ENCODE measurements at regions not wholly inside any gene's neighbourhood (a gene's known extent, or its start where the extent isn't known, plus 50 kb on each side); places are given as distances from the start of the nearest gene placed in this dataset.
"Not testable (repeated sequence)": the region's sequence is repeated elsewhere in the genome, so short reads cannot be mapped to it uniquely, and the experiment has no call there.

DNA sequence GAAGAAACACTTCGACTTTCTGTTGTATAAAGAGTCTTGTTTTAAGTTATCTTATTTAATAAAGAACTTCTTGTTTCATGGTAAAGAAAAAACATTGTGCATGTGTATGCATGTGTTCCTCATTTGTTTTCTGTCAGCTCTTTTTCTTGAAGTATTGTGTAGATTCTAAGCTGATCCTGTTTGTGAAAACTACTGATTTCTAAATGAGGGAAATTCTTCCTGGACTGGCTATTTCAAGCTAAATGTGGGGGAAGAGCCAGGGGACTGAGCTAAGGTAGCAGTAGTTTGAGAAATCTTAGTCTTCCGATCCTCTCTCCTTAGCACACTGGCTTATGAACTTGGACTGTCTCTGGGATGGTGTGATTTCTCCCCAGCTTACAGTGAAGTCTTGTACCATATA is 56.4 kb upstream of the RBMS1 start:
- DNase-seq = no peak

GRCh38 chr2:160551259-160551658 is 57.7 kb upstream of the RBMS1 start:
- DNase-seq = no peak

GRCh38 chr2:160555420-160556071 is 61.9 kb upstream of the RBMS1 start:
- DNase-seq = no peak

DNA sequence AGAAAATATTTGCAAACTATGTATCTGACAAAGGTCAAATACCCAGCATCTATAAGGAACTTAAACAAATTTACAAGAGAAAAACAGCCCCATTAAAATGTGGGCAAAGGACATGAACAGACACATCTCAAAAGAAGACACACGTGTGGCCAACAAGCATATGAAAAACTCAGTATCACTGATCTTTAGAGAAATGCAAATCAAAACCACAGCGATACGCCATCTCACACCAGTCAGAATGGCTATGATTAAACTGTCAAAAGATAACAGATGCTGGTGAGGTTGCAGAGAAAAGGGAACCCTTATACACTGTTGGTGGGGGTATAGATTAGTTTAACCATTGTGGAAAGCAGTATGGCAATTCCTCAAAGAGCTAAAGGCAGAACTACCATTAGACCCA is 64.3 kb upstream of the RBMS1 start:
- no peak for DNase-seq

- no peak for DNase-seq
Observed at GRCh38 chr2:160558531-160558930, 64.9 kb upstream of the RBMS1 start.

- no peak for DNase-seq
Observed at GRCh38 chr2:160561551-160562295, 68.1 kb upstream of the RBMS1 start.

DNA sequence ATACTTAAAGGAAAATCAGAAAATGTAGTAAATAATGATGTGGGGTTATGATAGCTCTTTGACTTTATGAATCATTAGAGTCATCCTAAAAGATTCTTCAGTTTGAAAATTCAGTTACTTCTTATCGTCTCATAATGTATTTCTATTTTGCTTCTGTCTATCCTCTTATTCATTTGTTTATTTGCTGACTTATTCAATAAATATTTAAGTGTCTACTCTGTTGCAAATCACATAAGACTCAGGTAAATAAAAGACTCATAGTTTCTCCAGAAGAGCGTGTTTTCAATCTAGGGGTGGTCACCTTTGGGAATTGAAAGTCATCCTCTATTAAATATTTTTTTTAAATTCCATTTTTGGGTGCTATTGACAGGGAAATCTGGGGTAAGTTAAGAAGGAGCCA is 69.1 kb upstream of the RBMS1 start:
- DNase-seq = no peak

DNA sequence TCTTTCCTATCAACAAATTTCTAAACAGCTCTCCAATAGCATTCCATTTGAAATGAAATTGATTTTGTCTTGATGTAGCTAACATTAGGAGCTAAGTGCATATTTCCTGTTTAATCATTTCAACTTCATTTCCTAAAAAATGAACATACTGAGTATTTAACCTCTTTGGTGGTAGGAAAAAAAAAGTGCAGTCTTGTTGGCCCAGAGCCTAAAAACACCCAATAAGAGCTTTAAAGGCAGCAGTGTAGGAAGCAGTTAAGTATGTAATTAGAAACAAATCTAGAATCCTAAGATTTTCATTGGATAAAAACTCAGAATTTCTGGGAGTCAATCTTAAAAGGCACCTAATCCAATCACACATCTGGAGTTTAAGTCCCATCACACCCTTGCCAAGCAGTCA is 71.0 kb upstream of the RBMS1 start:
- no peak for DNase-seq

- DNase-seq = no peak
Observed at GRCh38 chr2:160565099-160565845, 71.7 kb upstream of the RBMS1 start.

DNA sequence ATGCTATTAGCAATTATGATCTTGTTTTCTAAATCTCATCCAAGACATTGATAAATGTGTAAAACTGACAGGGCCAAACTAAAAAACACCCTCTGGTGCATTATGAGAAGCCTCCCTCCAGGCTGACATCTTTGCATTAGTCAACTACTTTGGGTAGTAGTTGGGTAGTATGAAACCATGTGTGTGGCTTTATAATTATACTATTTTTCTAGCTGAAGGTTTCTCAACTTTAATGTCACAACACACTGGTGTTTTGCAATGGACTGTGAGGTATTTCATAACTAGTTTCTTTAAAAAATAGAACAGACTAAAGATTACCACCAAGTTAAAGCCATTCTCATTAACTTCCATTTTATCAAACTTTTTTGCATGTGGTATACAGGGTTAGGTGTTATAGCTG is 73.1 kb upstream of the RBMS1 start:
- DNase-seq = no peak

GRCh38 chr2:160568856-160569255 is 75.2 kb upstream of the RBMS1 start:
- DNase-seq = no peak

GRCh38 chr2:160570376-160570775 is 76.8 kb upstream of the RBMS1 start:
- DNase-seq = no peak

- no peak for DNase-seq
Observed at GRCh38 chr2:160574468-160575140, 81.0 kb upstream of the RBMS1 start.

DNA sequence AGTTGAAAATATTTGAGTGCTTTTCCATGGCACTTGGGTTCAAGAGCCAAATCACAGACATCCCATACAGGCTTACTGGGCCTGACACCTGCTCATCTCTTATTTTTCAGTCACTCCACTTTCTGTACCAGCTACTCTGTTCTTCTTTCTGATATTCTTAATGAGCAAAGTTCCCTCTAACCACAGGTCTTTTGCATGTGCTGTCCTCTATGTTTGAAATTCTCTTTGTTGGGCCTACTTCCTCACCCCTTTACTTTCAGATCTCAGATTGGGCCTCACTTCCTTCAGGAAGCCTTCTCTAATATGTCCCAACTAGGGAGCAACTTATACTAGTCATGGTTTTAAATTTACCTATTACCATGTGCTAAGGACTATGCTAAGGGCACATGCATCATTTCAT is 81.8 kb upstream of the RBMS1 start:
- DNase-seq = no peak

- no peak for DNase-seq
Observed at GRCh38 chr2:160576054-160576499, 82.5 kb upstream of the RBMS1 start.

DNA sequence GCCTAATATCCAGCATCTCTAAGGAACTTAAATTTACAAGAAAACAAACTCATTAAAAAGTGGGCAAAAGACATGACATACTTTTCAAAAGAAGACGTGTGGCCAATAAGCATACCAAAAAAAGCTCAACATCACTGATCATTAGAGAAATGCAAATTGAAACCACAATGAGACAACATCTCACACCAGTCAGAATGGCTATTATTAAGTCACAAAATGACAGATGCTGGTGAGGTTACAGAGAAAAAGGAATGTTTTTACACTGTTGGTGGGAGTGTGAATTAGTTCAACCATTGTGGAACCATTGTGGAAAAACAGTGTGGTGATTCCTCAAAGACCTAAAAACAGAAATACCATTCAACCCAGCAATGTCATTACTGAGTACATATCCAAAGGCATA is 83.5 kb upstream of the RBMS1 start:
- not testable (repeated sequence) for DNase-seq

DNA sequence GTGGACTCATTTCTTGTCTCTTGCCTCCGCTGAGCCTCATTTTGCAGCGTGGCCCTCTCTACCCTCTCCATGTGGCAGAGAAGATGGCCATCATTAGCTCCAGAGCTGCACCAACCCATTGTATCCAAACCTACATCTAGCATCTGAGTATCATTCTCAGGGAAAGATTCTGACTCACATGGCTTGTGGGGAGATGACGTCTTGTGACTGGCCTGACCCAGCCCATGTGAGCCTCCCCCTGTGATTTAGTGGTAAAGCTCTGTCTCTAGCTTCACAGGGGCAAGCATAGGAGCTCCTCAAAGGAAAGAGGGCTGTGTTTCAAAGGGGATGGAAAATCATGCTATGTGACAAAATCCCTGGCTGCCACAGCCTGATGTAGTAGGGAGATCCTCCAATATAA is 87.4 kb upstream of the RBMS1 start:
- DNase-seq = no peak

GRCh38 chr2:160581448-160581847 is 87.8 kb upstream of the RBMS1 start:
- DNase-seq = no peak

DNA sequence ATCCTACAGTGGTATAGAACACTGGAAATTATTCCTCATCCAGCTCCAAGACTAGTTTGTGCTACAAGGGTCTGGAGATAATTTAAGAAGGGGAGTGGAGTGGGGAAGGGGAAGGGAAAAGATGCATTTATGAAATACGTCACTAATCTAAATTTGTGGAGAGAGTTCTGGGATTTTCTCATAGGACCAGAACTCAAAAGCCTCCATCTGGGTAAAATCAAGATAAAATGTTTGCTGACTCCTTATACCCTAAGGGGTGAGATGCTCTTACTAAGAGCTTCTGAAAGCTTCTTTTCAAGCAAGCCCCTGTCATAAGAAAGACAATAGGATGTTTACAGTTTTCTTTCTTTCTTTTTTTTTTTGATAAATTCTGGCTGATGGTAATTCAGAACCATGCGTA is 88.5 kb upstream of the RBMS1 start:
- DNase-seq = no peak

- DNase-seq = no peak
Observed at GRCh38 chr2:160582490-160583145, 89.0 kb upstream of the RBMS1 start.

DNA sequence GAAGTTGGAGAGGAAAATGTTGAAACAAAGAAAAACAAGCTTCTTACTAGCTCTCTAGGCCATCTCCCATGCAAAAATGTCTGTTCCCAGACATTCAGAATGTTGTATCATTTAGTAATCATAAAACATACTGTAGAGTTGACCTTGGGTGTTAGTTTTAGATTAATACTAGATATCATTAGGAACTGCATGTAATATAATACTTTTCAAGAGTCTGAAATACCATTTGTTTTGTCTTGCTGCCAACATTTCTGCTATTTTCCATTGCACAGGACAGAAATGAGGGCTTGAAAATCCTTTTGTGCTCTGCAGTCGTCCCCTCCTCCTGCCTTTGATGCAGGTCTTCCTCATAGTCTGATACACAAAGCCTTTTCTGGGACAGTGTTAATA is 89.5 kb upstream of the RBMS1 start:
- no peak for DNase-seq

GRCh38 chr2:160583813-160584537 is 90.4 kb upstream of the RBMS1 start:
- no peak for DNase-seq

Data from NCI-H2081 treated with DMSO at 0.1 percent for 48 hours (cell line).